HL-60 (cell line): ENCODE measurements at regions not wholly inside any gene's neighbourhood (a gene's known extent, or its start where the extent isn't known, plus 50 kb on each side); places are given as distances from the start of the nearest gene placed in this dataset.

ENCODE experiments used
- DNase-seq, 2 experiments: peaks; one replicate each; pipeline ENCODE4 v3.0.0-alpha.2; 2010 to 2020; ENCODE audit warnings: low read depth in 1 of 2, low spot score in 1 of 2
- H3K27ac ChIP-seq: fragments of 250-450 bp; sonication (Bioruptor Pico); replicated peaks from 2 replicates; pipeline ENCODE4 v1.5.1; 2020; ENCODE audit warnings: mild to moderate bottlenecking, moderate library complexity
- H3K27me3 ChIP-seq: fragments of 250-450 bp; sonication (Bioruptor Pico); 2 replicates; pipeline ENCODE4 v1.5.1; 2021; ENCODE audit warnings: mild to moderate bottlenecking, moderate library complexity; ENCODE audit not compliant: insufficient read depth, poor library complexity, severe bottlenecking
- H3K4me3 ChIP-seq: replicated peaks from 2 replicates; pipeline ENCODE4 v1.5.1; 2011; ENCODE audit warnings: mild to moderate bottlenecking, control low read depth, low read length; ENCODE audit not compliant: insufficient read depth
- GABPA ChIP-seq: IDR thresholded peaks from 2 replicates; pipeline ENCODE4 v1.6.1; 2012; ENCODE audit warnings: low read depth
- POLR2AphosphoS5 ChIP-seq: IDR thresholded peaks from 2 replicates; pipeline ENCODE4 v1.6.1; 2012; ENCODE audit warnings: low read depth
- REST ChIP-seq: IDR thresholded peaks from 2 replicates; pipeline ENCODE4 v1.6.1; 2012; ENCODE audit warnings: low read depth; ENCODE audit not compliant: insufficient replicate concordance
- SPI1 ChIP-seq: IDR thresholded peaks from 2 replicates; pipeline ENCODE4 v1.6.1; 2012; ENCODE audit warnings: low read depth, mild to moderate bottlenecking, borderline replicate concordance
- TF ChIP-seq, protein P1 (sequence below): IDR thresholded peaks from one replicate; pipeline ENCODE4 v1.5.1; 2011; ENCODE audit warnings: low read length, control low read depth, inconsistent platforms; ENCODE audit not compliant: insufficient read depth

GRCh38 chr5:135190416-135191083, 156.5 kb upstream of the PITX1 start:
- TF ChIP-seq, protein P1, sequence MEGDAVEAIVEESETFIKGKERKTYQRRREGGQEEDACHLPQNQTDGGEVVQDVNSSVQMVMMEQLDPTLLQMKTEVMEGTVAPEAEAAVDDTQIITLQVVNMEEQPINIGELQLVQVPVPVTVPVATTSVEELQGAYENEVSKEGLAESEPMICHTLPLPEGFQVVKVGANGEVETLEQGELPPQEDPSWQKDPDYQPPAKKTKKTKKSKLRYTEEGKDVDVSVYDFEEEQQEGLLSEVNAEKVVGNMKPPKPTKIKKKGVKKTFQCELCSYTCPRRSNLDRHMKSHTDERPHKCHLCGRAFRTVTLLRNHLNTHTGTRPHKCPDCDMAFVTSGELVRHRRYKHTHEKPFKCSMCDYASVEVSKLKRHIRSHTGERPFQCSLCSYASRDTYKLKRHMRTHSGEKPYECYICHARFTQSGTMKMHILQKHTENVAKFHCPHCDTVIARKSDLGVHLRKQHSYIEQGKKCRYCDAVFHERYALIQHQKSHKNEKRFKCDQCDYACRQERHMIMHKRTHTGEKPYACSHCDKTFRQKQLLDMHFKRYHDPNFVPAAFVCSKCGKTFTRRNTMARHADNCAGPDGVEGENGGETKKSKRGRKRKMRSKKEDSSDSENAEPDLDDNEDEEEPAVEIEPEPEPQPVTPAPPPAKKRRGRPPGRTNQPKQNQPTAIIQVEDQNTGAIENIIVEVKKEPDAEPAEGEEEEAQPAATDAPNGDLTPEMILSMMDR: no peak
- TF ChIP-seq REST (no peak), POLR2AphosphoS5 (no peak), SPI1 (no peak), GABPA (no peak)
- no peaks in the 10 kb centered on the region for H3K27me3 ChIP-seq
- no peak overlapping the region for H3K27ac ChIP-seq
- H3K4me3 ChIP-seq: no peak overlapping the region
- no peak for DNase-seq

DNA sequence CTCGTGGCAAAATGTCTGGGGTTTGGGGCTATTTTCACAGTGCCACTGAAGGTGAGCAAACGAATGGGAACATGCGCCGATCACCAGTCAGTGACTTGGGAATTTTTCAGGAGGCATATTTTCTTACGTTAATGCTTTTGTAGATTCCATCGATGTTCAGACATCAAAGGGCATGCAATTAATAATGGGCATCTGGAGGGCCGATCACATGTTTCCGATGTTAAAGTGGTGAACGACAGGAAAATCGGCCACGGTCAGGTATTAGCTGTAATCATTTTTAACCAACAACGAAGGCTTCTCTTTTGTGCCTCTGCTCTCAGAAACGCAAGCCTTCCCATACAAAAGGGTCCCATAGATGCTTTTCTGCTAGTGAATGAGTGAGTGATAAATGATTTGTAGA, 155.0 kb upstream of the PITX1 start:
- TF ChIP-seq SPI1 (no peak), REST (no peak), POLR2AphosphoS5 (no peak), GABPA (no peak)
- TF ChIP-seq, protein P1: no peak
- no peak for DNase-seq
- Histone ChIP-seq H3K27ac (no peak overlapping the region), H3K4me3 (no peak overlapping the region), H3K27me3 (no peaks in the 10 kb centered on the region)

DNA sequence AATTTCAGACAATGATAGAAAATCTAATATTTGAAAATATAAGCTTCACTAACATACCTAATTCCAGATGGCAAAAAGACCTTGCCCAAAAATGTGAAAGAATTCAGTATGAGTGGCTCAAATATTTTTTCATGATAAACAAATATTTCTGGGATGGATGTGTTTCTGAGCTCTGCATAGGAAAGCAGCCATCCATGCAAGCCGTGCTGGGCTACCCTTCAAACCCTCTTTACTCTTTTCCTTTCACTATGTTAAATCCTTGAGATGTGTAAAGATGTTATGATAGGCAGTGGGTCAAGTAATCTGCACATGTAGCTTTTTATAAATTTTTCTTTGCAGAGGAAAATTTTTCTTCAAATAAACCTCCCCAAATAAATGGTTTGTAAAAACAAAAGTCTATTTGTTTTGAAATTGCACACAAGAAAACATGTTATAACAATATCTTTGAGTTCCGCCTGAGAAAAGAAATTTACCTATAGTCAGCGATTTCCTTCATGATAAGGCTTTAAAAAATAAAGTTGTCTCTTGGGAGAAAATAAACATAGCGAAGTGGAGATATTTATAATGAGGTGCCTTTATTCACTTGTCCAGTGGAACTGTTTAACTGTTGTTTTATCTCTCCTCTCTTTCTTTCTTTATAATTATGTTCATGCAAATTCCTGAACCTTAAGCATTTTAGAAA, 154.3 kb upstream of the PITX1 start:
- Histone ChIP-seq H3K4me3 (no peak overlapping the region), H3K27me3 (no peaks in the 10 kb centered on the region), H3K27ac (no peak overlapping the region)
- no peak for DNase-seq
- TF ChIP-seq REST (no peak), POLR2AphosphoS5 (no peak), GABPA (no peak), SPI1 (no peak)
- TF ChIP-seq, protein P1: no peak
